Germinal center (tissue), 1 donor: ENCODE measurements at regions not wholly inside any gene's neighbourhood (a gene's known extent, or its start where the extent isn't known, plus 50 kb on each side); places are given as distances from the start of the nearest gene placed in this dataset.
"Not testable (repeated sequence)": the region's sequence is repeated elsewhere in the genome, so short reads cannot be mapped to it uniquely, and the experiment has no call there.

ENCODE experiments used
- DNase-seq: peaks from one replicate; pipeline ENCODE4 v3.0.0; 2012; ENCODE audit warnings: mixed read lengths, low spot score

GRCh38 chr1:78715181-78715661, 65.6 kb downstream of the IFI44 start:
- no peak for DNase-seq

DNA sequence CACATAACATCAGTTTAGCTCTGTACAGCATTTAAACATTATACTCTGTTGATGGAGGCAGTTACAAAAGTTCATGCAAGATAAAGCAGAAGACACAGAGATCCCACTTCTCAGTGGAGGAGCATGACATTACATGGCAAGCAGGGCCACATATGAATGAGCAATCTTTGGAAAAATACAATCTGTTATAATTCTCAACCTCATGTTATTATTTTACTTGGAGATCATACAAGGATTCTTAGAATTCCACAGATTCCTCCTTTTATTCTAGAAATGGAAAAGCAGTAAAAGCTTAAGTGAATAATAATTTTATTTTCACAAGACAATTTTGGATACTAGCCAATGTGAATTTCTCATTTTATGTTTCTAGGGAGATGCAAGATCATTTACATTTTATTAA, 66.6 kb downstream of the IFI44 start:
- DNase-seq: no peak

DNA sequence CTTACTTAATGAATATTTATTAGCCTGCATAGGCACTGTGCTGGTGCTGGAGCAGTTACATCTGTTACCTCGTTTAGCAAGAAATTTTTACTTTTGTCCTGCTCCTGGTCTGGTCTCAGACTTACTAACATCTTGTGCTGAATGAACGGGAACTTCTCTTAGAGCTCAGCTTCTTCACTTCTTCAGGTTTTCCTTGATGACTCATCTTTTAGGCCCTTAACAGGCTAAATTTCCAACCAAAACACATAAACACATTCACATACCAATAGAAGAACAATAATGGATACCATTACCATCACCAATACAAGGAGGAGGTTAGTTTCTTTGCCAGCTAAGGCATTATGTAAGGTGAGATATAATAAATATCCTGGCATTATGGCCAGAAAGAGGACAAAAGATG, 68.9 kb downstream of the IFI44 start:
- DNase-seq: no peak

- no peak for DNase-seq
Measured at GRCh38 chr1:78721136-78721535, 71.5 kb downstream of the IFI44 start.

DNA sequence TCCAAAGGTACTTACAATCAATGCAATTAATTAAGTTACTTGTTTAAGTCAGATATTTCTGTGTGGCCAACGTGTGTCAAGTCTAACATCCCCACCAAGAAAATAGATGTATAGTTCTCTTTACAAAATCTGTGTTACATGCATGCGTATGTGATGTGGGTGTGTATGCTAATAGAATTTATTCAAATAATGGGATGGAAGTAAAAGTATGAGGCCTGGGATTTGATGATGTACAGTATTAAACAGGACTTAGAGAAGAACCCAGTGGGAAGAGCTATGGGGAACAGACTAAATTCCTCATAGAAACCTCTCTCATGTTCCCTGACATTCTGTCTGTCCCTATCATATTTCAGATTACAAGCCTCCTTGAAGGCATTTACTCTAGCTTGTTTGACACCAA, 72.5 kb downstream of the IFI44 start:
- no peak for DNase-seq

GRCh38 chr1:78722521-78722920, 72.9 kb downstream of the IFI44 start:
- DNase-seq: no peak

DNA sequence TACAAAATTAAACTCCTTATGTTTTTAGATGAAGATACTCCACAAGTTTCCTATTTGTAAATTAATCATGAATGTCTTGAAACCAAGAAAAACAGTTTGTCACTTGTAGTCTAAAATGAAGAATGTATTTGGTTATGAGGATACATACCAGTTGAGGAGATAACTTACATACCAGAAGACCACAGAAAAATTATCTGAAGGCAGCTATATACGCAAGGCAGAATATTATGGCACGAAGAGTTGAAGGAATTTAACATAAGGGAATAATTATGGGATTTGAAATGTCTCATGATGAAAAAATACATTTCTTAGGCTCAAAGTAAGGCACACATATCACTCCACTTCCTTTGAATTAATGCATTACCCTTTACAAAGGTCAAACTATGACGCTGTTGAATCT, 73.3 kb downstream of the IFI44 start:
- DNase-seq: no peak

DNA sequence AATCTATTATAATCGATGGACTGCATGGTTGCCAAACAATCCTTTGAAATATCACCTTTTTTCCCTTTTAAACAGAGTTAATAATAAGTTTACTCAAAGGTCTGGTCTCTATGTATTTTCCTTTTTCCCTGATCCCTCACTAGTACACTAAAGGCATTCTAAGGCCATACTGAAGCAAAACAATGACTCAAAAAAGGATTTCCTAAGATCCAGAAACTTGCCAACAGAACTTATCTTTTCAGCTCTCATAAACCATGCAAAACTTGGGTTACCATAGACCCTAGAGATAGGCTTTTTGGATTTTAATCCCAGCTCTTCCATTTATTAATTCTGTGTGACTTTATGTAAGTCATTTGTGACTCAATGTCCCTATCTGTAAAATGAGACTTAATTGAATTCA, 77.1 kb downstream of the IFI44 start:
- no peak for DNase-seq

GRCh38 chr1:78728359-78728758, 78.7 kb downstream of the IFI44 start:
- DNase-seq: no peak

DNA sequence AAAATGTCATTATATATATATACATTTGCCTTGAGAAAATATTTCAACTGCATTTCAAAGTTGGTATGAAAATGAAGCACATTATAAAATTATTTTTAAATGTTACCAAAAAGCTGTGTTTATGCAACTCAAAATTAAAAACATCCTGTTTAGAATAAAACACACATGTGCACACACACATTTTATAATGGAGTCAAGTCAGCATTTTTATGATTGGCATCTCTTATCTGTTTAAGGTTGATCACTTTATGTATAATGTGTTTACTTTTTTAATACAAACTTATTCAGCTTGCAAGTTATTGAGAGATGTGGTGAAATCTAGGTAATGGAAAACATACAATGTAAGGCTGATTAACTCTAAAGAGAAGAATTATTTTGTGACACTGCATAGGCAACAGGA, 80.4 kb downstream of the IFI44 start:
- DNase-seq: no peak

GRCh38 chr1:78731674-78732073, 82.0 kb downstream of the IFI44 start:
- DNase-seq: no peak

DNA sequence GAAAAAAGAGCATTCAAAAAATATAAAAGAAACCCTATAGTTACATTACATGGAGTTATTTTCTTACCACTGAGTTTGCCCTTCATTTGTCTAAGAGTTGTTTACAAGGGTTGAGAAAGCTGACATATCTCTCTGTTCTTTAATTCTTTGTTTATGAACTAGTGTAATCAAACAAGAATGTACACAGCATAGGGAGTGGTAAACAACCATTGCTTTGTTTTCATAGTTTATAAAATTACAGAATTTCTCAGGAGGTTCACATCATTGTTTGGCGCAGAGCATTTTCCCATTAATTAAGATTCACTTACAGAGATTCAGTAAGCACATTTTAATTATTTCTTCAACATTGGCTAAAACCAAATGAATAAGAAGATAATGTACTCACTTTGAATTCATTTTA, 87.6 kb downstream of the IFI44 start:
- DNase-seq: no peak

- no peak for DNase-seq
Measured at GRCh38 chr1:78743626-78744025, 94.0 kb downstream of the IFI44 start.

- no peak for DNase-seq
Measured at GRCh38 chr1:78745111-78745510, 95.5 kb downstream of the IFI44 start.

GRCh38 chr1:78753679-78754078, 104.0 kb downstream of the IFI44 start:
- DNase-seq: not testable (repeated sequence)

DNA sequence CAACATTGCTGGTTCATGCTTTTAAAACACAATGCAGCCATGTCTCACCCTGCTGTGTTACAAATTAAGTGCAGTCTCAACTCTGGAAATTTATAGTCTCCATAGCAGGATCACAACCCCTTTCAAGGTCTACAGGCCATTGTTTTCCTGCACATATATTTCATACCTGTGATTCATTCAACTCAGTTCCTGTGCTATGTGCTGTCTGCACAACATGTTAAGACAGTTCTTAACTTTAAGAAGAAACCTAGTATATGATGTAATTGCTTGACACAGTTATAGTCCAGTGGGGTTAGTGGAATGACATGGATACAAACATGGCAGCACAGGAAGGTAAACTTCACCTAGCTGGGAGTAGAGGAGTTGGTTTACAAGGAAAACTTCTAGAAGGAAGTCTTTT, 106.4 kb downstream of the IFI44 start:
- DNase-seq: no peak

- no peak for DNase-seq
Measured at GRCh38 chr1:78758506-78758905, 108.9 kb downstream of the IFI44 start.

DNA sequence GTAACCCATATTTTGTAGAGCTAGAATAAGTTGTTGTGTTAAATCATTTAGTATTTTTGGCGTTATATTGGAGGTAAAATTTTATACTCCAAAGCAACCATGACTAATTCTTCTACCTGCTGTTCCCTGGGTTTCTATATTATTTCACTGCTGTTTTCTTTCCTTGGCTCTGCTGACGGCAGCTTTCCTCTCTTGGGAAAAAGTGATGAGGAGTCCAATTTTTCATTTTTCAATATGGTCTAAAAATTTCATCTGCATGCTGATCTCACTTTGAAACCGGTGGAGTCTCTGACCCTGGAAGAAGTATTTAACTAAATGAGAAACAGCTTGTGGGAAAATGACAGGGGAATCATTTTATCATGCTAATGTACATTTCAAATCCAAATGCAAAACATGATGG, 110.2 kb downstream of the IFI44 start:
- DNase-seq: no peak

DNA sequence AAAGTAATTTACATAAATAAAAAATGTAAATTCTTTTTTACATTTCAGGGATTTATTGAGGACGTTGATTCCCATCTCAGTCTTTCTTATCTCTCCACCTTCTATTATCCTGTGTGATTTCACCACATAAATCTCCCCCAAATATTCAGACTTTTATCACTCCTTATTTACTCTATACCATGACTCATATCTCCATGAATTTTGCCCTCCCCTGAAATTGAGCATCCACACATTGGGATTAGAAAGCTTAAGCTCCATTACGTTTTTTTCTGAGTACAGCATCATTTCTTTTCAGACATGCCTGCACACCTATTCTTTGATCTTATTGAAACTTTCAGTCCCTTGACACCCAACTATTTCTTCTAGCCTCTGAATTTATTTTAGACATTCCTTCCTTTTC, 111.2 kb downstream of the IFI44 start:
- DNase-seq: no peak

GRCh38 chr1:78762113-78762512, 112.5 kb downstream of the IFI44 start:
- DNase-seq: no peak

DNA sequence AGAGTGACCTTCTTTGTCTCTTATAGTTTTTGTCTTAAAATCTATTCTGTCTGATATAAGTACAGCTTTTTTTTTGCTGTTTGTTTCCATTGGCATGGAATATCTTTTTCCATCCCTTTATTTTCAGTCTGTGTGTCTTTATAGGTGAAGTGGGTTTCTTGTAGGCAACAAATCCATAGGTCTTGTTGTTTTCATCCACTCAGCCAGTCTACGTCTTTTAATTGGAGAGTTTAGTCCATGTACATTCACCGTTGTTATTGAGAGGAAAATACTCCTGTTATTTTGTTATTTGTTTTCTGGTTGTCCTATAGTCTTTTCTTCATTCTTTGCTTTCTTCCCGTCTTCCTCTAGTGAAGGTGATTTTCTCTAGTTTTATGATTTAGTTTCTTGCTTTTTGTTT, 115.9 kb downstream of the IFI44 start:
- no peak for DNase-seq

- DNase-seq: no peak
Measured at GRCh38 chr1:78779831-78780230, 130.2 kb downstream of the IFI44 start.

DNA sequence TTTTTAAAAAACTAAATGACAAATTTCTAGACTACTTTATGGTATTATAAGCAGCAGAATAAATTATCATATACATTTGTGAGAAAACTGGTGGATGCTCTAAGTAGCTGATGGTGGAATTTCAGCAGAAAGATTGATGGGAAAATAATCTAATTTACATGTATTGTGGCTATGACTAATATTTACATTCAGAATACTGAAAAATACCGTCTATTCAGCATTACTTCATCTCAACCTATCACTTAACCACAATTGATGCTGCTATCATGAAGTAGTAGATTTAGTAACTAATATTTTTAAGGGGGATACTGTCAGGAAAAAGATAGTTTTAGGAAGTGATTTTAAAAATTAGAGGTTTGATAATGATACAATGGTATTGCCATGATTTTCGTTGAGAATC, 137.9 kb downstream of the IFI44 start:
- no peak for DNase-seq

DNA sequence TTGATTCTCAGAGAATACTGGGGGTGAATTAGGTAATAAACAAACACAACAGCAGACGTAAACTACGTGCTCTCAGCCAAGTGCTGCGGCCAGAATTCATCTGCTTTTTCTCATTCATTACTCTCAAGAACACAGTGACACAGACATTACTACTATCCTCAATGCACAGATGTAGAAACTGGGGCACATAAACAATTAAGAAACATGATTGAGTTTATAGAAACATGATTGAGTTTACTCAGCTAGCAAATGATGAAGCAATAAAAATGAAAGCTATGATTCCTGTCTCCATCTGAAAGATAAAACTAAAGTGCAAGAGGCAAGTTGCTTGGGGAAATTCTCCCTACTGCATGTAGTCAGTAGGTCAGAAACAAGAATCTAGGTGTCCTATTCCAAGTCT, 140.5 kb downstream of the IFI44 start:
- DNase-seq: no peak

GRCh38 chr1:78792756-78793155, 143.1 kb downstream of the IFI44 start:
- no peak for DNase-seq
